BJ (cell line): ENCODE measurements at regions not wholly inside any gene's neighbourhood (a gene's known extent, or its start where the extent isn't known, plus 50 kb on each side); places are given as distances from the start of the nearest gene placed in this dataset.

Experiments
- CTCF ChIA-PET: fragments of 350-600 bp; formaldehyde crosslinking; extraction: SDS; loops from one replicate; lab custom pipeline; 2021; ENCODE audit warnings: antibody characterized with exemption, inconsistent platforms; lab: Yijun Ruan, JAX
- POLR2A ChIA-PET: fragments of 300-600 bp; sonication (Branson Sonifier 250); formaldehyde crosslinking; extraction: SDS; loops from one replicate; lab custom pipeline; 2021; ENCODE audit warnings: antibody characterized with exemption; lab: Charles Lee
- DNase-seq: peaks from one replicate; pipeline ENCODE4 v3.0.0-alpha.2; 2011; ENCODE audit warnings: low read depth
- H3K27me3 ChIP-seq: 2 replicates; pipeline ENCODE4 v1.6.0; 2011; ENCODE audit warnings: low read length; ENCODE audit not compliant: control insufficient read depth, insufficient read depth
- H3K36me3 ChIP-seq: 2 replicates; pipeline ENCODE4 v1.5.1; 2011; ENCODE audit warnings: low read length; ENCODE audit not compliant: control insufficient read depth, insufficient read depth
- H3K4me3 ChIP-seq: 2 replicates; pipeline ENCODE4 v1.5.1; 2011; ENCODE audit warnings: low read depth, mild to moderate bottlenecking, control low read depth, low read length
- CTCF ChIP-seq: IDR thresholded peaks from 2 replicates; pipeline ENCODE4 v1.5.1; 2011; ENCODE audit warnings: low read depth, mild to moderate bottlenecking, control low read depth, inconsistent platforms, low read length, moderate library complexity; ENCODE audit not compliant: insufficient read depth

DNA sequence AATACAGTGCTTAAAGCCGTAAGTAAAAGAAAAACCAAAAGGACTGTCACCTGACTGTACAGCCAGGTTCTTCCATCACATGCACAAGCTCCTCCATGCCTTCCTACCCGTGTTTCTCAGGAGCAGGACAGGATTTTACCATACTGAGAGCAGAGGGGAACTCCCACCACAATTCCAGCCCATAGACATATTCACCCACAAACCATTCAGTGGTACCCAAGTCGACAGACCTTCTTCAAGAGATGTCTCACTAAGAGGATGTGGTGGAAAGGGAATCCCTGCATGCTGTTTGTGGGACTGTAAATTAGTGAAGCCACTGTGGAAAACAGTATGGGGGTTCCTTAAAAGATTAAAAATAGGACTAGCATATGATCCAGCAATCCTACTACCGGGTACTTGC is 66.9 kb upstream of the DOCK9 start:
- CTCF ChIA-PET: interaction anchor here (1.0 to 3.2 kb wide), 4 partner anchors 11 to 33 kb away, joined by 3 to 16 read pairs (median 5); no protein-coding TSS in a partner anchor
- Histone ChIP-seq H3K4me3 (no peak overlapping the region), H3K27me3 (no peaks in the 10 kb centered on the region), H3K36me3 (no peaks in the 10 kb centered on the region)
- POLR2A ChIA-PET: no interaction called here
- TF ChIP-seq CTCF: no peak
- no peak for DNase-seq

- no peak for TF ChIP-seq CTCF
- POLR2A ChIA-PET: no interaction called here
- Histone ChIP-seq H3K4me3 (no peak overlapping the region), H3K36me3 (no peaks in the 10 kb centered on the region), H3K27me3 (no peaks in the 10 kb centered on the region)
- CTCF ChIA-PET: interaction anchor here (0.6 to 3.2 kb wide), 3 partner anchors 12 to 205 kb away, joined by 3 to 16 read pairs (median 3); no protein-coding TSS in a partner anchor
- DNase-seq: no peak
Measured at GRCh38 chr13:99045396-99045795, 67.5 kb upstream of the DOCK9 start.

DNA sequence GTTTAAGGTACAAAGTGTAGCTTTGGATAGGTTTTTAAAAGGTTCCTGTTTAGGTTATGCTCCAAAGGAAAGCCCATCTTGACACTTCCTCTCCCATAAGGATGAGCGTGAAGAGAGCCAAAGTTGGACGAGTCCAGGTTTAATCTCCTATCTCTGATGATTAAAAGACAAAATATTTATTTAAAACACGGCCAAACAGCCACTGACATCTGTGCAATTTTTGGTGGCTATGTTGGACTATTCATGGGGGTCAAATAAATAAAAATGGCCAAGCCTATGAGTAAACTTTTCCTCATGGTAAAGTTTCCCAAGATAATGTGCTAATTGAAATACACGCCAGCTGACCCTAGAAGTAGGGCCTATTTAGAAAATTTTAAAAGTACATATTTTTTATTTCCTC is 69.0 kb upstream of the DOCK9 start:
- no peak for TF ChIP-seq CTCF
- Histone ChIP-seq H3K27me3 (no peaks in the 10 kb centered on the region), H3K4me3 (no peak overlapping the region), H3K36me3 (no peaks in the 10 kb centered on the region)
- DNase-seq: no peak
- ChIA-PET POLR2A (no interaction called here), CTCF (interaction anchor here (1.3 kb wide), 1 partner anchor 15 kb away, joined by 3 read pairs; no protein-coding TSS in a partner anchor)

GRCh38 chr13:99050983-99051488 is 73.2 kb upstream of the DOCK9 start:
- H3K36me3 ChIP-seq: no peaks in the 10 kb centered on the region
- no peak for DNase-seq
- CTCF ChIA-PET: interaction anchor here (0.6 to 1.8 kb wide), 3 partner anchors 10 to 32 kb away, joined by 3 to 5 read pairs (median 5); no protein-coding TSS in a partner anchor
- H3K4me3 ChIP-seq: no peak overlapping the region
- H3K27me3 ChIP-seq: no peaks in the 10 kb centered on the region
- POLR2A ChIA-PET: no interaction called here
- TF ChIP-seq CTCF: no peak

DNA sequence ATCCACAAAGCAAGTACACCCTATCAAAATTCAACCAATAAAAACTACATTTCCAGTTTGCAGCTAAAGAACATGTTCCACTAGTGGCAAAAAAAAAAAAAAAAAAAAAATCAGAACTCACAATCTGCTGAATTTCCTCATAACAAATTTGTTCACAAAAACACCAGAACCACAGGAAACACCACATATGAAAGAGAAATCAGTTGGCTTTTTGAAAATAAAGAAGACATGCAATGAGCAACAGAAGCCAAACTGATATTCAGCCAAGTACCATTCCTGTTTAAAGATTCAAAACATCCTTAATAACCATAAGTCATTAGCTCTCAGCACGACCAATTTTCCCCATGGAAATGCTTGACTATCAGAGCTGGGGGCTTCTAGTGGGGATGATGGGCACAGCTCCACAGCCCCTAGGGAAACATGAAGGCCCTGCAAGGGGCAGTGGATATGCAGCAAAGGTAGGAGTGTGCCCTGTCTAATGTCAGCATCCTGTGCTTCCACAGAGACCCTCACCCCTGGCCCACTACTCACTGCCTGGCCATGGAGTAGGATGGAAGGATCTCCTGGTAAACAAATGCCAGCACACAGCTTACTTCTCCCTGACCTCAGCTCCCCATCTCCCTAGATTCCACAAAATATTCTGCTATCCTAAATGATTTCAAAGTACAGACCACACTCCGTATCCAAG is 74.0 kb upstream of the DOCK9 start:
- Histone ChIP-seq H3K4me3 (no peak overlapping the region), H3K27me3 (no peaks in the 10 kb centered on the region), H3K36me3 (no peaks in the 10 kb centered on the region)
- POLR2A ChIA-PET: no interaction called here
- CTCF ChIA-PET: interaction anchor here (1.8 kb wide), 1 partner anchor 9 kb away, joined by 5 read pairs; no protein-coding TSS in a partner anchor
- TF ChIP-seq CTCF: no peak
- DNase-seq: no peak
